HL-60 (cell line): ENCODE measurements at regions not wholly inside any gene's neighbourhood (a gene's known extent, or its start where the extent isn't known, plus 50 kb on each side); places are given as distances from the start of the nearest gene placed in this dataset.

Experiments
- DNase-seq, 2 experiments: peaks; one replicate each; pipeline ENCODE4 v3.0.0-alpha.2; 2010 to 2020; ENCODE audit warnings: low read depth in 1 of 2, low spot score in 1 of 2
- H3K27ac ChIP-seq: fragments of 250-450 bp; sonication (Bioruptor Pico); replicated peaks from 2 replicates; pipeline ENCODE4 v1.5.1; 2020; ENCODE audit warnings: mild to moderate bottlenecking, moderate library complexity
- H3K27me3 ChIP-seq: fragments of 250-450 bp; sonication (Bioruptor Pico); 2 replicates; pipeline ENCODE4 v1.5.1; 2021; ENCODE audit warnings: mild to moderate bottlenecking, moderate library complexity; ENCODE audit not compliant: insufficient read depth, poor library complexity, severe bottlenecking
- H3K4me3 ChIP-seq: replicated peaks from 2 replicates; pipeline ENCODE4 v1.5.1; 2011; ENCODE audit warnings: mild to moderate bottlenecking, control low read depth, low read length; ENCODE audit not compliant: insufficient read depth
- CTCF ChIP-seq: IDR thresholded peaks from one replicate; pipeline ENCODE4 v1.5.1; 2011; ENCODE audit warnings: low read length, control low read depth, inconsistent platforms; ENCODE audit not compliant: insufficient read depth
- GABPA ChIP-seq: IDR thresholded peaks from 2 replicates; pipeline ENCODE4 v1.6.1; 2012; ENCODE audit warnings: low read depth
- POLR2AphosphoS5 ChIP-seq: IDR thresholded peaks from 2 replicates; pipeline ENCODE4 v1.6.1; 2012; ENCODE audit warnings: low read depth
- REST ChIP-seq: IDR thresholded peaks from 2 replicates; pipeline ENCODE4 v1.6.1; 2012; ENCODE audit warnings: low read depth; ENCODE audit not compliant: insufficient replicate concordance
- SPI1 ChIP-seq: IDR thresholded peaks from 2 replicates; pipeline ENCODE4 v1.6.1; 2012; ENCODE audit warnings: low read depth, mild to moderate bottlenecking, borderline replicate concordance

- H3K27ac ChIP-seq = no peak overlapping the region
- H3K27me3 ChIP-seq = no peaks in the 10 kb centered on the region
- DNase-seq = no peak
These were observed 61.1 kb upstream of the C10orf90 start for GRCh38 chr10:126731610-126731990.

GRCh38 chr10:126732308-126732707, 61.8 kb upstream of the C10orf90 start:
- no peak for TF ChIP-seq GABPA
- Histone ChIP-seq H3K27me3 (no peaks in the 10 kb centered on the region), H3K27ac (no peak overlapping the region), H3K4me3 (no peak overlapping the region)
- no peak for DNase-seq

More at GRCh38 chr10:126731610-126731990, 61.1 kb upstream of the C10orf90 start:
- H3K4me3 ChIP-seq = no peak overlapping the region
- TF ChIP-seq POLR2AphosphoS5 = no peak
- TF ChIP-seq CTCF = no peak
- TF ChIP-seq GABPA = no peak
- TF ChIP-seq REST = no peak
- TF ChIP-seq SPI1 = no peak

GRCh38 chr10:126732868-126733267, 62.4 kb upstream of the C10orf90 start:
- Histone ChIP-seq H3K27me3 (no peaks in the 10 kb centered on the region), H3K27ac (no peak overlapping the region), H3K4me3 (no peak overlapping the region)
- no peak for DNase-seq
- no peak for TF ChIP-seq CTCF

- Histone ChIP-seq H3K27ac (no peak overlapping the region), H3K27me3 (no peaks in the 10 kb centered on the region), H3K4me3 (no peak overlapping the region)
- no peak for DNase-seq
- TF ChIP-seq SPI1 (no peak), GABPA (no peak), POLR2AphosphoS5 (no peak), CTCF (no peak), REST (no peak)
These were observed 63.5 kb upstream of the C10orf90 start for GRCh38 chr10:126734015-126734414.
